ENCODE measurements at regions not wholly inside any gene's neighbourhood (a gene's known extent, or its start where the extent isn't known, plus 50 kb on each side); places are given as distances from the start of the nearest gene placed in this dataset.

- Histone ChIP-seq H3K27ac (no peak overlapping the region), H3K9me3 (peaks cover 0 to 11% of the 10 kb centered on the region in 2 donors), H3K4me1 (peaks cover 0 to 3% (median 0%) of the 10 kb centered on the region in 4 donors), H3K4me3 (no peak overlapping the region), H3K36me3 (no peaks in the 10 kb centered on the region), H3K27me3 (no peaks in the 10 kb centered on the region)
- intact Hi-C loops (cut with DNase I; ENCODE audit: low total_unique reads) (no loop called here), in situ Hi-C loops (cut with MboI; ENCODE audit: low pct_ligation_motif_present in 1 of 4, low pct_unique_long_range_greater_than_20kb in 1 of 4, low sequenced_read_pairs in 3 of 4) (loop anchor here in 1 of 4 donors (25.0 kb wide), 1 partner anchor 229 kb away; no protein-coding TSS in a partner anchor)
- DNase-seq: no peak
- TF ChIP-seq POLR2A (IDR thresholded peaks at IDR 0.05) (no peak), POLR2AphosphoS5 (IDR thresholded peaks at IDR 0.05) (no peak), EP300 (IDR thresholded peaks at IDR 0.05; ENCODE audit: low read depth) (no peak), CTCF (IDR thresholded peaks at IDR 0.05) (no peak)
- 89% methylated on average over 1 of the region's 1 CpG; no CpG with 5 or more reads in 1 of the 2 donors for WGBS, 2 donors (ENCODE audit: low coverage in 1 of 2)
Measured at GRCh38 chr18:44341759-44342158, 338.9 kb upstream of the SETBP1 start.

GRCh38 chr18:44342162-44342561 lies 338.5 kb upstream of the SETBP1 start:
- Histone ChIP-seq H3K4me1 (peaks cover 0 to 3% (median 0%) of the 10 kb centered on the region in 4 donors), H3K27ac (no peak overlapping the region), H3K9me3 (peaks cover 0 to 11% of the 10 kb centered on the region in 2 donors), H3K27me3 (no peaks in the 10 kb centered on the region), H3K36me3 (no peaks in the 10 kb centered on the region), H3K4me3 (no peak overlapping the region)
- intact Hi-C loops (cut with DNase I; ENCODE audit: low total_unique reads): no loop called here
- in situ Hi-C loops (cut with MboI; ENCODE audit: low pct_ligation_motif_present in 1 of 4, low pct_unique_long_range_greater_than_20kb in 1 of 4, low sequenced_read_pairs in 3 of 4): loop anchor here in 1 of 4 donors (25.0 kb wide), 1 partner anchor 230 kb away; no protein-coding TSS in a partner anchor
- TF ChIP-seq EP300 (IDR thresholded peaks at IDR 0.05; ENCODE audit: low read depth) (no peak), POLR2AphosphoS5 (IDR thresholded peaks at IDR 0.05) (no peak), POLR2A (IDR thresholded peaks at IDR 0.05) (no peak), CTCF (IDR thresholded peaks at IDR 0.05) (no peak)
- no peak for DNase-seq
- 65 to 70% methylated on average over 2 of the region's 2 CpGs for WGBS, 2 donors (ENCODE audit: low coverage in 1 of 2)

GRCh38 chr18:44342946-44343345 lies 337.7 kb upstream of the SETBP1 start:
- Histone ChIP-seq H3K4me3 (no peak overlapping the region), H3K4me1 (peaks cover 0 to 3% (median 0%) of the 10 kb centered on the region in 4 donors), H3K27me3 (no peaks in the 10 kb centered on the region), H3K27ac (no peak overlapping the region), H3K9me3 (peaks cover 0 to 4% of the 10 kb centered on the region in 2 donors), H3K36me3 (no peaks in the 10 kb centered on the region)
- in situ Hi-C loops (cut with MboI; ENCODE audit: low pct_ligation_motif_present in 1 of 4, low pct_unique_long_range_greater_than_20kb in 1 of 4, low sequenced_read_pairs in 3 of 4) (loop anchor here in 1 of 4 donors (25.0 kb wide), 1 partner anchor 231 kb away; no protein-coding TSS in a partner anchor), intact Hi-C loops (cut with DNase I; ENCODE audit: low total_unique reads) (no loop called here)
- WGBS, 2 donors (ENCODE audit: low coverage in 1 of 2): 63 to 75% methylated on average over 2 of the region's 2 CpGs
- no peak for DNase-seq
- TF ChIP-seq POLR2AphosphoS5 (IDR thresholded peaks at IDR 0.05): no peak
- TF ChIP-seq EP300 (IDR thresholded peaks at IDR 0.05; ENCODE audit: low read depth): no peak
- no peak for TF ChIP-seq CTCF (IDR thresholded peaks at IDR 0.05)
- TF ChIP-seq POLR2A (IDR thresholded peaks at IDR 0.05): no peak

GRCh38 chr18:44343570-44343969 lies 337.1 kb upstream of the SETBP1 start:
- Histone ChIP-seq H3K27ac (no peak overlapping the region), H3K36me3 (no peaks in the 10 kb centered on the region), H3K9me3 (no peaks in the 10 kb centered on the region), H3K4me1 (peaks cover 0 to 3% (median 0%) of the 10 kb centered on the region in 4 donors), H3K27me3 (no peaks in the 10 kb centered on the region), H3K4me3 (no peak overlapping the region)
- intact Hi-C loops (cut with DNase I; ENCODE audit: low total_unique reads): no loop called here
- no peak for DNase-seq
- no peak for TF ChIP-seq CTCF (IDR thresholded peaks at IDR 0.05)
- TF ChIP-seq POLR2A (IDR thresholded peaks at IDR 0.05): no peak
- no peak for TF ChIP-seq EP300 (IDR thresholded peaks at IDR 0.05; ENCODE audit: low read depth)
- no peak for TF ChIP-seq POLR2AphosphoS5 (IDR thresholded peaks at IDR 0.05)
- in situ Hi-C loops (cut with MboI; ENCODE audit: low pct_ligation_motif_present in 1 of 4, low pct_unique_long_range_greater_than_20kb in 1 of 4, low sequenced_read_pairs in 3 of 4): loop anchor here in 1 of 4 donors (25.0 kb wide), 1 partner anchor 231 kb away; no protein-coding TSS in a partner anchor

All from transverse colon (tissue), 4 donors.